ENCODE measurements at regions not wholly inside any gene's neighbourhood (a gene's known extent, or its start where the extent isn't known, plus 50 kb on each side); places are given as distances from the start of the nearest gene placed in this dataset.

- Histone ChIP-seq H3K4me2 (no peak overlapping the region), H3K9me2 (replicated peaks; ENCODE audit: insufficient read depth) (no peaks in the 10 kb centered on the region), H3K27me3 (no peaks in the 10 kb centered on the region), H3K79me2 (no peaks in the 10 kb centered on the region), H3K4me1 (ENCODE audit: insufficient read depth) (peaks cover 16% of the 10 kb centered on the region), H3K9me3 (ENCODE audit: low read depth) (no peaks in the 10 kb centered on the region), H3K4me3 (no peak overlapping the region), H2AFZ (no peak overlapping the region), H3K27ac (no peak overlapping the region), H3K36me3 (replicated peaks; ENCODE audit: insufficient read depth, low read depth) (no peaks in the 10 kb centered on the region), H4K20me1 (ENCODE audit: insufficient read depth, poor library complexity, severe bottlenecking) (no peaks in the 10 kb centered on the region)
- 93% methylated on average over 24 of the region's 28 CpGs for WGBS (ENCODE audit: low lambda C conversion rate, missing lambda C conversion rate)
- TF ChIP-seq EZH2phosphoT487 (IDR thresholded peaks at IDR 0.05; ENCODE audit: low read depth, severe bottlenecking, unreplicated experiment) (no peak), EZH2 (IDR thresholded peaks at IDR 0.05; ENCODE audit: borderline replicate concordance) (no peak), CTCF (IDR thresholded peaks at IDR 0.05; ENCODE audit: poor library complexity) (no peak)
- DNase-seq (ENCODE audit: low spot score): no peak
Observed at GRCh38 chr12:132439333-132439904, 50.5 kb upstream of the FBRSL1 start.

GRCh38 chr12:132438726-132439125, 51.2 kb upstream of the FBRSL1 start:
- no peak for TF ChIP-seq EZH2phosphoT487 (IDR thresholded peaks at IDR 0.05; ENCODE audit: low read depth, severe bottlenecking, unreplicated experiment)
- no peak for TF ChIP-seq EZH2 (IDR thresholded peaks at IDR 0.05; ENCODE audit: borderline replicate concordance)
- TF ChIP-seq CTCF (IDR thresholded peaks at IDR 0.05; ENCODE audit: poor library complexity): no peak
- Histone ChIP-seq H3K4me3 (no peak overlapping the region), H2AFZ (no peak overlapping the region), H3K9me3 (ENCODE audit: low read depth) (no peaks in the 10 kb centered on the region), H3K36me3 (replicated peaks; ENCODE audit: insufficient read depth, low read depth) (no peaks in the 10 kb centered on the region), H3K4me2 (no peak overlapping the region), H3K4me1 (ENCODE audit: insufficient read depth) (peaks cover 14% of the 10 kb centered on the region), H3K27me3 (no peaks in the 10 kb centered on the region), H3K9me2 (replicated peaks; ENCODE audit: insufficient read depth) (no peaks in the 10 kb centered on the region), H3K79me2 (no peaks in the 10 kb centered on the region), H4K20me1 (ENCODE audit: insufficient read depth, poor library complexity, severe bottlenecking) (no peaks in the 10 kb centered on the region), H3K27ac (no peak overlapping the region)
- 100% methylated on average over 14 of the region's 28 CpGs for WGBS (ENCODE audit: low lambda C conversion rate, missing lambda C conversion rate)
- DNase-seq (ENCODE audit: low spot score): no peak

- Histone ChIP-seq H3K36me3 (replicated peaks; ENCODE audit: insufficient read depth, low read depth) (no peaks in the 10 kb centered on the region), H3K4me2 (no peak overlapping the region), H3K9me3 (ENCODE audit: low read depth) (no peaks in the 10 kb centered on the region), H3K4me1 (ENCODE audit: insufficient read depth) (peaks cover 16% of the 10 kb centered on the region), H4K20me1 (ENCODE audit: insufficient read depth, poor library complexity, severe bottlenecking) (no peaks in the 10 kb centered on the region), H3K4me3 (no peak overlapping the region), H3K27ac (no peak overlapping the region), H3K9me2 (replicated peaks; ENCODE audit: insufficient read depth) (no peaks in the 10 kb centered on the region), H3K79me2 (no peaks in the 10 kb centered on the region), H3K27me3 (no peaks in the 10 kb centered on the region), H2AFZ (no peak overlapping the region)
- 85% methylated on average over 29 of the region's 30 CpGs for WGBS (ENCODE audit: low lambda C conversion rate, missing lambda C conversion rate)
- TF ChIP-seq EZH2phosphoT487 (IDR thresholded peaks at IDR 0.05; ENCODE audit: low read depth, severe bottlenecking, unreplicated experiment) (no peak), EZH2 (IDR thresholded peaks at IDR 0.05; ENCODE audit: borderline replicate concordance) (no peak), CTCF (IDR thresholded peaks at IDR 0.05; ENCODE audit: poor library complexity) (no peak)
- DNase-seq (ENCODE audit: low spot score): no peak
Observed at GRCh38 chr12:132437943-132438700, 51.8 kb upstream of the FBRSL1 start.

All from hepatocyte (in vitro differentiated cells).